ENCODE measurements at regions not wholly inside any gene's neighbourhood (a gene's known extent, or its start where the extent isn't known, plus 50 kb on each side); places are given as distances from the start of the nearest gene placed in this dataset.
"Not testable (repeated sequence)": the region's sequence is repeated elsewhere in the genome, so short reads cannot be mapped to it uniquely, and the experiment has no call there.

DNA sequence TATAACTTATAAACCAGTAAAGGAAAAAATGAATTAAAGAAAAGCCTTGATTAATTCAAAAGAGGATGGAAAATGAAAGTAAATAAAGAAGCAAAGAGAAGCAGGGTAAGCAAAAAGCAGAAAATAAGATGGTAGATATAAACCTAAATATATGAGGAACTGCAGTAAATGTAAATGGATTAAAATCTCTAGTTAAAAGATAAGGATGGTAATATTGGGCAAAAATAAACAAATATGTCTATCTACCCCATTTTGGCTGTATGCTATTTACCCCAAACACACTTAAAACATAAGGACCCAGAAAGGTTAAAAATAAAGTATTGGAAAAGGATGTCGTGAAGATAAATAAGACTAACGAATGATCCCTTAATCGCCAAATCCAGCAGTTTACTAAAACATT is 161.9 kb downstream of the FOXD2 start:
- H3K36me3 ChIP-seq, result no peaks in the 10 kb centered on the region
- H3K27me3 ChIP-seq, result no peaks in the 10 kb centered on the region
- no peak overlapping the region for H3K4me3 ChIP-seq
- TF ChIP-seq, protein P1, sequence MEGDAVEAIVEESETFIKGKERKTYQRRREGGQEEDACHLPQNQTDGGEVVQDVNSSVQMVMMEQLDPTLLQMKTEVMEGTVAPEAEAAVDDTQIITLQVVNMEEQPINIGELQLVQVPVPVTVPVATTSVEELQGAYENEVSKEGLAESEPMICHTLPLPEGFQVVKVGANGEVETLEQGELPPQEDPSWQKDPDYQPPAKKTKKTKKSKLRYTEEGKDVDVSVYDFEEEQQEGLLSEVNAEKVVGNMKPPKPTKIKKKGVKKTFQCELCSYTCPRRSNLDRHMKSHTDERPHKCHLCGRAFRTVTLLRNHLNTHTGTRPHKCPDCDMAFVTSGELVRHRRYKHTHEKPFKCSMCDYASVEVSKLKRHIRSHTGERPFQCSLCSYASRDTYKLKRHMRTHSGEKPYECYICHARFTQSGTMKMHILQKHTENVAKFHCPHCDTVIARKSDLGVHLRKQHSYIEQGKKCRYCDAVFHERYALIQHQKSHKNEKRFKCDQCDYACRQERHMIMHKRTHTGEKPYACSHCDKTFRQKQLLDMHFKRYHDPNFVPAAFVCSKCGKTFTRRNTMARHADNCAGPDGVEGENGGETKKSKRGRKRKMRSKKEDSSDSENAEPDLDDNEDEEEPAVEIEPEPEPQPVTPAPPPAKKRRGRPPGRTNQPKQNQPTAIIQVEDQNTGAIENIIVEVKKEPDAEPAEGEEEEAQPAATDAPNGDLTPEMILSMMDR (IDR thresholded peaks at IDR 0.05), result no peak
- DNase-seq (ENCODE audit: low spot score in 2 of 2), result no peak
- intact Hi-C loops (cut with DNase I), result no loop called here
- H3K27ac ChIP-seq, result no peak overlapping the region
- H3K4me1 ChIP-seq, result no peaks in the 10 kb centered on the region
- peaks cover 7 to 11% of the 10 kb centered on the region in 2 donors for H3K9me3 ChIP-seq

DNA sequence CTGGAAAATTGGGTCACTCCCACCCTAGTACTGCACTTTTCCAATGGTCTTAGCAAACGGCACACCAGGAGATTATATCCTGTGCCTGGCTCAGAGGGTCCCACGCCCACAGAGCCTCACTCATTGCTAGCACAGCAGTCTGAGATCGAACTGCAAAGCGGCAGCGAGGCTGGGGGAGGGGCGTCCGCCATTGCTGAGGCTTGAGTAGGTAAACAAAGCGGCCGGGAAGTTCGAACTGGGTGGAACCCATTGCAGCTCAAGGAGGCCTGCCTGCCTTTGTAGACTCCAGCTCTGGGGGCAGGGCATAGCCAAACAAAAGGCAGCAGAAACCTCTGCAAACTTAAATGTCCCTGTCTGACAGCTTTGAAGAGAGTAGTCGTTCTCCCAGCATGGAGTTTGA is 164.6 kb downstream of the FOXD2 start:
- H3K36me3 ChIP-seq; H3K27me3 ChIP-seq; H3K4me3 ChIP-seq; H3K4me1 ChIP-seq; H3K27ac ChIP-seq; intact Hi-C loops (cut with DNase I): not testable (repeated sequence)
- H3K9me3 ChIP-seq, result peaks cover 7 to 18% of the 10 kb centered on the region in 2 donors
- DNase-seq (ENCODE audit: low spot score in 2 of 2), result peak in 1 of 2 donors; percentile 49

GRCh38 chr1:47604869-47605268 is 167.0 kb downstream of the FOXD2 start:
- H3K36me3 ChIP-seq; H3K27me3 ChIP-seq; DNase-seq (ENCODE audit: low spot score in 2 of 2); H3K4me3 ChIP-seq; H3K4me1 ChIP-seq; H3K27ac ChIP-seq; intact Hi-C loops (cut with DNase I): not testable (repeated sequence)
- peaks cover 4 to 18% of the 10 kb centered on the region in 2 donors for H3K9me3 ChIP-seq

GRCh38 chr1:47608296-47608875 is 170.5 kb downstream of the FOXD2 start:
- intact Hi-C loops (cut with DNase I), result no loop called here

GRCh38 chr1:47611992-47612391 is 174.1 kb downstream of the FOXD2 start:
- Histone ChIP-seq H3K27ac (no peak overlapping the region), H3K27me3 (no peaks in the 10 kb centered on the region), H3K36me3 (no peaks in the 10 kb centered on the region), H3K4me1 (no peaks in the 10 kb centered on the region), H3K4me3 (no peak overlapping the region), H3K9me3 (no peaks in the 10 kb centered on the region)
- TF ChIP-seq, protein P1 (IDR thresholded peaks at IDR 0.05), result no peak
- peak in 1 of 2 donors; percentile 9 for DNase-seq (ENCODE audit: low spot score in 2 of 2)
- intact Hi-C loops (cut with DNase I), result no loop called here

More at GRCh38 chr1:47608296-47608875, 170.5 kb downstream of the FOXD2 start:
- H3K4me1 ChIP-seq, result no peaks in the 10 kb centered on the region
- H3K27ac ChIP-seq, result no peak overlapping the region
- no peaks in the 10 kb centered on the region for H3K36me3 ChIP-seq
- H3K27me3 ChIP-seq, result no peaks in the 10 kb centered on the region
- H3K9me3 ChIP-seq, result peaks cover 0 to 7% of the 10 kb centered on the region in 2 donors
- no peak overlapping the region for H3K4me3 ChIP-seq
- peak in 1 of 2 donors; percentile 47 for DNase-seq (ENCODE audit: low spot score in 2 of 2)
- TF ChIP-seq, protein P1 (IDR thresholded peaks at IDR 0.05), result no peak

- intact Hi-C loops (cut with DNase I), result no loop called here
- Histone ChIP-seq H3K27ac (no peak overlapping the region), H3K4me1 (no peaks in the 10 kb centered on the region), H3K36me3 (no peaks in the 10 kb centered on the region), H3K27me3 (no peaks in the 10 kb centered on the region), H3K4me3 (no peak overlapping the region), H3K9me3 (no peaks in the 10 kb centered on the region)
- no peak for DNase-seq (ENCODE audit: low spot score in 2 of 2)
- TF ChIP-seq, protein P1 (IDR thresholded peaks at IDR 0.05), result no peak
Measured at GRCh38 chr1:47612819-47613218, 175.0 kb downstream of the FOXD2 start.

- Histone ChIP-seq H3K4me3 (no peak overlapping the region), H3K9me3 (no peaks in the 10 kb centered on the region), H3K4me1 (no peaks in the 10 kb centered on the region), H3K27ac (no peak overlapping the region), H3K27me3 (no peaks in the 10 kb centered on the region), H3K36me3 (no peaks in the 10 kb centered on the region)
- intact Hi-C loops (cut with DNase I), result no loop called here
- TF ChIP-seq, protein P1 (IDR thresholded peaks at IDR 0.05), result no peak
- DNase-seq (ENCODE audit: low spot score in 2 of 2), result peak in 1 of 2 donors; percentile 21
Measured at GRCh38 chr1:47616036-47616435, 178.2 kb downstream of the FOXD2 start.

Data from ascending aorta (tissue), 2 donors.